ELR (cell line): ENCODE measurements at regions not wholly inside any gene's neighbourhood (a gene's known extent, or its start where the extent isn't known, plus 50 kb on each side); places are given as distances from the start of the nearest gene placed in this dataset.
"Not testable (repeated sequence)": the region's sequence is repeated elsewhere in the genome, so short reads cannot be mapped to it uniquely, and the experiment has no call there.

ENCODE experiments used
- DNase-seq: peaks from one replicate; pipeline ENCODE4 v3.0.0-alpha.2; 2015; ENCODE audit warnings: low read depth

GRCh38 chr2:139704606-139705005 lies 924.4 kb upstream of the NXPH2 start:
- DNase-seq, result no peak

GRCh38 chr2:139694327-139694726 lies 914.1 kb upstream of the NXPH2 start:
- no peak for DNase-seq

- DNase-seq, result no peak
Measured at GRCh38 chr2:139686205-139686604, 906.0 kb upstream of the NXPH2 start.

GRCh38 chr2:139685090-139685983 lies 905.1 kb upstream of the NXPH2 start:
- peak; percentile 22 for DNase-seq

- no peak for DNase-seq
Measured at GRCh38 chr2:139684286-139684860, 904.2 kb upstream of the NXPH2 start.

- DNase-seq, result no peak
Measured at GRCh38 chr2:139674577-139674976, 894.4 kb upstream of the NXPH2 start.

GRCh38 chr2:139673447-139673846 lies 893.3 kb upstream of the NXPH2 start:
- DNase-seq, result not testable (repeated sequence)

- DNase-seq, result no peak
Measured at GRCh38 chr2:139669675-139670074, 889.5 kb upstream of the NXPH2 start.

GRCh38 chr2:139652385-139652784 lies 872.2 kb upstream of the NXPH2 start:
- DNase-seq, result peak; percentile 44

GRCh38 chr2:139645617-139646016 lies 865.4 kb upstream of the NXPH2 start:
- no peak for DNase-seq

GRCh38 chr2:139643139-139643538 lies 862.9 kb upstream of the NXPH2 start:
- DNase-seq, result no peak

GRCh38 chr2:139631966-139632365 lies 851.8 kb upstream of the NXPH2 start:
- no peak for DNase-seq

- no peak for DNase-seq
Measured at GRCh38 chr2:139628931-139629330, 848.7 kb upstream of the NXPH2 start.

GRCh38 chr2:139626128-139626527 lies 845.9 kb upstream of the NXPH2 start:
- no peak for DNase-seq

- DNase-seq, result no peak
Measured at GRCh38 chr2:139622691-139623090, 842.5 kb upstream of the NXPH2 start.

- DNase-seq, result no peak
Measured at GRCh38 chr2:139617747-139618146, 837.6 kb upstream of the NXPH2 start.

- DNase-seq, result no peak
Measured at GRCh38 chr2:139613264-139613663, 833.1 kb upstream of the NXPH2 start.

- DNase-seq, result no peak
Measured at GRCh38 chr2:139610512-139610911, 830.3 kb upstream of the NXPH2 start.

GRCh38 chr2:139609109-139609508 lies 828.9 kb upstream of the NXPH2 start:
- no peak for DNase-seq

- no peak for DNase-seq
Measured at GRCh38 chr2:139605668-139606067, 825.5 kb upstream of the NXPH2 start.

- no peak for DNase-seq
Measured at GRCh38 chr2:139600166-139600565, 820.0 kb upstream of the NXPH2 start.

- DNase-seq, result no peak
Measured at GRCh38 chr2:139585101-139585500, 804.9 kb upstream of the NXPH2 start.

GRCh38 chr2:139574371-139574770 lies 794.2 kb upstream of the NXPH2 start:
- DNase-seq, result no peak

GRCh38 chr2:139556789-139557188 lies 776.6 kb upstream of the NXPH2 start:
- no peak for DNase-seq
